Memory B cell (primary cell): ENCODE measurements at regions not wholly inside any gene's neighbourhood (a gene's known extent, or its start where the extent isn't known, plus 50 kb on each side); places are given as distances from the start of the nearest gene placed in this dataset.

ENCODE experiments used
- ATAC-seq: fragments of 150-1000 bp; cut with Tn5 transposase; 2 replicates; pipeline ENCODE4 v1.10.0; 2021; ENCODE audit warnings: low read depth, mild to moderate bottlenecking, moderate library complexity
- DNase-seq, 2 donors: peaks; one replicate each; pipeline ENCODE4 v3.0.0; 2022; ENCODE audit warnings: low spot score in 2 of 2
- H3K27ac Mint-ChIP-seq: one replicate; pipeline ENCODE4 v1.8.0; 2022; ENCODE audit warnings: mild to moderate bottlenecking, moderate library complexity, mixed read lengths
- H3K27me3 Mint-ChIP-seq: one replicate; pipeline ENCODE4 v1.8.0; 2022; ENCODE audit warnings: mixed read lengths
- H3K36me3 Mint-ChIP-seq: one replicate; pipeline ENCODE4 v1.8.0; 2022; ENCODE audit warnings: mild to moderate bottlenecking, mixed read lengths
- H3K4me1 Mint-ChIP-seq: one replicate; pipeline ENCODE4 v1.8.0; 2022; ENCODE audit warnings: mixed read lengths
- H3K4me3 Mint-ChIP-seq: one replicate; pipeline ENCODE4 v1.8.0; 2022; ENCODE audit warnings: mild to moderate bottlenecking, moderate library complexity, mixed read lengths
- H3K9me3 Mint-ChIP-seq: one replicate; pipeline ENCODE4 v1.8.0; 2022; ENCODE audit warnings: mixed read lengths

GRCh38 chr18:28834889-28835288 lies 658.0 kb upstream of the CDH2 start:
- Mint-ChIP-seq H3K4me3 (no peak overlapping the region), H3K27me3 (no peaks in the 10 kb centered on the region), H3K9me3 (peaks cover 3% of the 10 kb centered on the region), H3K27ac (no peak overlapping the region), H3K4me1 (no peaks in the 10 kb centered on the region), H3K36me3 (no peaks in the 10 kb centered on the region)
- DNase-seq (no peak), ATAC-seq (no peak)

- ATAC-seq (no peak), DNase-seq (no peak)
- Mint-ChIP-seq H3K27ac (no peak overlapping the region), H3K27me3 (no peaks in the 10 kb centered on the region), H3K36me3 (no peaks in the 10 kb centered on the region), H3K4me1 (no peaks in the 10 kb centered on the region), H3K9me3 (peaks cover 2% of the 10 kb centered on the region), H3K4me3 (no peak overlapping the region)
Measured at GRCh38 chr18:28831908-28832307, 655.0 kb upstream of the CDH2 start.

GRCh38 chr18:28831476-28831875 lies 654.5 kb upstream of the CDH2 start:
- Mint-ChIP-seq H3K27me3 (no peaks in the 10 kb centered on the region), H3K9me3 (no peaks in the 10 kb centered on the region), H3K36me3 (no peaks in the 10 kb centered on the region), H3K4me1 (no peaks in the 10 kb centered on the region), H3K4me3 (no peak overlapping the region), H3K27ac (no peak overlapping the region)
- DNase-seq, result no peak
- no peak for ATAC-seq

- H3K27ac Mint-ChIP-seq, result no peak overlapping the region
- H3K4me1 Mint-ChIP-seq, result no peaks in the 10 kb centered on the region
- no peaks in the 10 kb centered on the region for H3K36me3 Mint-ChIP-seq
- no peaks in the 10 kb centered on the region for H3K27me3 Mint-ChIP-seq
- no peak overlapping the region for H3K4me3 Mint-ChIP-seq
- H3K9me3 Mint-ChIP-seq, result peaks cover 8% of the 10 kb centered on the region
- no peak for ATAC-seq
- DNase-seq, result no peak
Measured at GRCh38 chr18:28826107-28826506, 649.2 kb upstream of the CDH2 start.

- no peak overlapping the region for H3K4me3 Mint-ChIP-seq
- DNase-seq (no peak), ATAC-seq (no peak)
- H3K27ac Mint-ChIP-seq, result no peak overlapping the region
- H3K9me3 Mint-ChIP-seq, result peaks cover 14% of the 10 kb centered on the region
- no peaks in the 10 kb centered on the region for H3K27me3 Mint-ChIP-seq
- no peaks in the 10 kb centered on the region for H3K36me3 Mint-ChIP-seq
- no peaks in the 10 kb centered on the region for H3K4me1 Mint-ChIP-seq
Measured at GRCh38 chr18:28824183-28824574, 647.2 kb upstream of the CDH2 start.

GRCh38 chr18:28823506-28824182 lies 646.7 kb upstream of the CDH2 start:
- Mint-ChIP-seq H3K4me3 (no peak overlapping the region), H3K4me1 (no peaks in the 10 kb centered on the region), H3K36me3 (no peaks in the 10 kb centered on the region), H3K9me3 (peaks cover 15% of the 10 kb centered on the region), H3K27ac (no peak overlapping the region), H3K27me3 (no peaks in the 10 kb centered on the region)
- DNase-seq, result no peak
- ATAC-seq, result no peak

- no peaks in the 10 kb centered on the region for H3K36me3 Mint-ChIP-seq
- DNase-seq, result no peak
Measured at GRCh38 chr18:28820353-28820752, 643.4 kb upstream of the CDH2 start.

GRCh38 chr18:28816155-28816554 lies 639.2 kb upstream of the CDH2 start:
- Mint-ChIP-seq H3K27me3 (no peaks in the 10 kb centered on the region), H3K4me1 (no peaks in the 10 kb centered on the region), H3K36me3 (no peaks in the 10 kb centered on the region), H3K4me3 (no peak overlapping the region), H3K27ac (no peak overlapping the region), H3K9me3 (peaks cover 11% of the 10 kb centered on the region)
- DNase-seq (no peak), ATAC-seq (no peak)

More at GRCh38 chr18:28820353-28820752, 643.4 kb upstream of the CDH2 start:
- ATAC-seq, result no peak
- H3K27ac Mint-ChIP-seq, result no peak overlapping the region
- H3K4me3 Mint-ChIP-seq, result no peak overlapping the region
- H3K4me1 Mint-ChIP-seq, result no peaks in the 10 kb centered on the region
- H3K27me3 Mint-ChIP-seq, result no peaks in the 10 kb centered on the region
- peaks cover 17% of the 10 kb centered on the region for H3K9me3 Mint-ChIP-seq

- Mint-ChIP-seq H3K9me3 (peaks cover 6% of the 10 kb centered on the region), H3K27ac (no peak overlapping the region), H3K27me3 (no peaks in the 10 kb centered on the region), H3K4me1 (no peaks in the 10 kb centered on the region), H3K36me3 (no peaks in the 10 kb centered on the region), H3K4me3 (no peak overlapping the region)
- ATAC-seq (no peak), DNase-seq (no peak)
Measured at GRCh38 chr18:28814365-28814764, 637.4 kb upstream of the CDH2 start.

- Mint-ChIP-seq H3K4me1 (no peaks in the 10 kb centered on the region), H3K4me3 (no peak overlapping the region), H3K27ac (no peak overlapping the region), H3K9me3 (peaks cover 14% of the 10 kb centered on the region), H3K27me3 (no peaks in the 10 kb centered on the region), H3K36me3 (no peaks in the 10 kb centered on the region)
- no peak for DNase-seq
- ATAC-seq, result no peak
Measured at GRCh38 chr18:28808373-28808772, 631.4 kb upstream of the CDH2 start.

- Mint-ChIP-seq H3K9me3 (peaks cover 14% of the 10 kb centered on the region), H3K36me3 (no peaks in the 10 kb centered on the region), H3K27ac (no peak overlapping the region), H3K4me3 (no peak overlapping the region), H3K4me1 (no peaks in the 10 kb centered on the region), H3K27me3 (no peaks in the 10 kb centered on the region)
- DNase-seq (no peak), ATAC-seq (no peak)
Measured at GRCh38 chr18:28805491-28805890, 628.6 kb upstream of the CDH2 start.

- no peaks in the 10 kb centered on the region for H3K36me3 Mint-ChIP-seq
- DNase-seq (no peak), ATAC-seq (no peak)
- no peak overlapping the region for H3K27ac Mint-ChIP-seq
- H3K4me1 Mint-ChIP-seq, result no peaks in the 10 kb centered on the region
- no peaks in the 10 kb centered on the region for H3K27me3 Mint-ChIP-seq
- H3K9me3 Mint-ChIP-seq, result peaks cover 16% of the 10 kb centered on the region
- no peak overlapping the region for H3K4me3 Mint-ChIP-seq
Measured at GRCh38 chr18:28804512-28805202, 627.7 kb upstream of the CDH2 start.

- peaks cover 13% of the 10 kb centered on the region for H3K9me3 Mint-ChIP-seq
- ATAC-seq (no peak), DNase-seq (no peak)
- H3K27ac Mint-ChIP-seq, result no peak overlapping the region
- no peak overlapping the region for H3K4me3 Mint-ChIP-seq
- H3K36me3 Mint-ChIP-seq, result no peaks in the 10 kb centered on the region
- no peaks in the 10 kb centered on the region for H3K4me1 Mint-ChIP-seq
- no peaks in the 10 kb centered on the region for H3K27me3 Mint-ChIP-seq
Measured at GRCh38 chr18:28802546-28802945, 625.6 kb upstream of the CDH2 start.

GRCh38 chr18:28801876-28802275 lies 624.9 kb upstream of the CDH2 start:
- ATAC-seq (no peak), DNase-seq (no peak)
- Mint-ChIP-seq H3K36me3 (no peaks in the 10 kb centered on the region), H3K27ac (no peak overlapping the region), H3K4me3 (no peak overlapping the region), H3K9me3 (peaks cover 13% of the 10 kb centered on the region), H3K4me1 (no peaks in the 10 kb centered on the region), H3K27me3 (no peaks in the 10 kb centered on the region)
